HG02763 (cell line): ENCODE measurements at regions not wholly inside any gene's neighbourhood (a gene's known extent, or its start where the extent isn't known, plus 50 kb on each side); places are given as distances from the start of the nearest gene placed in this dataset.

Source experiments
- ATAC-seq: cut with Tn5 transposase; IDR thresholded peaks from one replicate; pipeline ENCODE4 v1.9.1; 2021; ENCODE audit warnings: mild to moderate bottlenecking, moderate library complexity; ENCODE audit not compliant: unreplicated experiment

GRCh38 chr5:74408150-74409043, 232.1 kb downstream of the ENC1 start:
- ATAC-seq = no peak

GRCh38 chr5:74407701-74408100, 232.8 kb downstream of the ENC1 start:
- ATAC-seq = no peak

DNA sequence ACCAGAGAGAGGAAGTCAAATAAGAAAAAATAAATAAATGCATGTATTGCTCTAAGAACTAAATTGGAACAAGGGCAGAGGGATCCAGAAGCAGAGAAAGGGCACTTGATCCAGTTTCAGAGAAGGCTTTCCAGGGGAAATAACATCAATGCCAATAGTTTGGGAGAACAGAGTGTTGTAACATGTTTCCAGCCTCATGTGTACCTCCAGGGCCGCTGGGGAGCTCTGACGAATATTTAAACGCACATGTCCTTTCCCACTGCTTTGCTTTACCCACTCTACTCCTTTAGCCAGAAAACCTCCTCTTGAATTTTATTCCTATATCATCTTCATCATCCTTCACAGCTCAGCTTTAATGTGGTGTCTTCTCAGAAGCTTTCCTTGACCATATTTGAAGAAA, 233.7 kb downstream of the ENC1 start:
- ATAC-seq = no peak

DNA sequence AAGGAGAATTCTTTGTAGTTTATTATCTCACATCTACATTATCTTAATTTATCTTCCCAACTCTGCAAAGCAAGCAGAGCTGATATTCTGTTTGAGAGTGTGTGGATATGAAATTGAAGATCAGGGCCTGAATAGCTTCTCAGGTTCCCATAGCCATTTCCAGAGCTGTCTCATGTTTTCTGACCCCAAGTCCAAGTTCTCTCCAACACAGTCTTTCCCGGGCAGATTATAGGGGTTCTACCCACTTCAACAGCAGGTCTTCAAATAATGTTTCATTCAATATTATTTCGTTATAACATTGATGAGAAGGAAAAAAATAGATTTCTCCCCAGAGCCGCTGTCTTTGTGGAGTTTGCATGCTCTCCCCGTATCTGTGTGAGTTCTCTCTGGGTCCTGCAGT, 234.9 kb downstream of the ENC1 start:
- ATAC-seq = no peak

GRCh38 chr5:74404574-74405508, 235.7 kb downstream of the ENC1 start:
- no peak for ATAC-seq

DNA sequence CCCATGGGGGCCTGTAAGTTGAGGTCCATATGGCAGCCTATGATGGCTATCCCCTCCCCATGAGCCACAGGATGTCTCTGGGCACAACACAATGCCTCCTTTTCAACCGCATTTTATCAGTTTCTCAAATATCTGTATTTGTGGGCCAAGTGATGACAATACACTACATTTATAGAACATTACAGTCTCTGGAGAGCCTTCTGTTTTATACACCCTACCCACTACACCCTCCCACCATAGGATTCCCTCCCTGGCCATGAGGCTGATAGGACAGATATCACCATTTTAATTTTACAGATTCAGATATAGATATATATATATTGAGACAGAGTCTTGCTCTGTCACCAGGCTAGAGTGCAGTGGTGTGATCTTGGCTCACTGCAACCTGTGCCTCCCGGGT, 236.8 kb downstream of the ENC1 start:
- ATAC-seq = no peak

DNA sequence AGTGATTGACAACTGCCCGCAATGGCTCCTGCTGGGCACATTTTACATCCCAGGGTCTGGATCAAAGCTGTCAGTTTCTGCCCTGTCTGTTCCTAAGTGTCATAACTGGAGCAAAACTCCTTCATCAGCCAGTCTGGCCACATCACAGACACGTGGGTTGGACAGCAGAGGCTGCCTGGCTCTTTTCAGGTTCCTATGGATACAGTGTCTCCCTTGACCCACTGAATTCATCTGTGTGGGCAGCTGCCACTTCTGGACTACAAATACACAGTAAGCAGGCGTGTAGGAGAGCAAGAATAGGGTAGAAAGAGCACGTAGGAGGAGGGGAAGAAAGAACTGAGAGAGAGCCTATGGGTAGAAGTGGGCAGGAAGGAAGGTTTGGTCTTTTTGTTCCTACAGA, 238.0 kb downstream of the ENC1 start:
- ATAC-seq = no peak

DNA sequence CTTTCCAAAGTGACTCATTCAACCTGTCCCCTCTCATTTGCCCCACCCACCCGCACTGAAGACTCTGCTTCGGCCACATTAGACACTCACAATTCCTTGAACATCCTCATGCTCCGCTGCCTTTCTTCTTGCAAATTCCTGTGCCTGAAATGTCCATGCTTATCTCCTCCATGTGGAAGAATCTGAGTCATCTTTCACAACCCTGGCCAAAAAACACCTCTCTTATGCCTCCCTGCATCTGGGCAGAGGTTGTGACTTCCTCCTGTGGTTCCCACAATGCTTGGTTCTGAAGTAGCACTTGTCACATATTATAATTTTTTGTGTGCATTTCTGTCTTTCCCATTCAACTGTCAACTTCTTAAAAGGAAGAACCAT, 238.6 kb downstream of the ENC1 start:
- ATAC-seq = no peak

GRCh38 chr5:74401281-74401945, 239.1 kb downstream of the ENC1 start:
- ATAC-seq = no peak

DNA sequence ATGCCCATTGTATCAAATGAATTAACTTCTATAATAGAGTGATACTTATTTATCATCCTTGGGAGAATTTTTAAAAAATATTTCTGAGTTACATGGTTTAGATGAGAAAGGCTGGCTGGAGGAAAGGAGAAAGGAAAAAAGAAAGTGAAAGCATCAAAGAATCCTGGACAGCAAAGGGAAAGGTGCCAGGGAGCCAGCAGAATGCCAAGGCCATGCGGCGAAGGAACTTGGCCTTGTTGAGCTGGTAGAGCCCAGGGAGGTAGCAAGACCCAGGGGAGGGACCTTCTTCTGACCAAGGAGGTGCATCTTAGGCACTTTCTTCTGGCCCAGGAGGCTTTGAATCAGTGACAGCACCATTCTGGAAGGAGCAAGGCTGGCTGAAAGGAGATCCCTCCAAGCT, 240.5 kb downstream of the ENC1 start:
- ATAC-seq = no peak

DNA sequence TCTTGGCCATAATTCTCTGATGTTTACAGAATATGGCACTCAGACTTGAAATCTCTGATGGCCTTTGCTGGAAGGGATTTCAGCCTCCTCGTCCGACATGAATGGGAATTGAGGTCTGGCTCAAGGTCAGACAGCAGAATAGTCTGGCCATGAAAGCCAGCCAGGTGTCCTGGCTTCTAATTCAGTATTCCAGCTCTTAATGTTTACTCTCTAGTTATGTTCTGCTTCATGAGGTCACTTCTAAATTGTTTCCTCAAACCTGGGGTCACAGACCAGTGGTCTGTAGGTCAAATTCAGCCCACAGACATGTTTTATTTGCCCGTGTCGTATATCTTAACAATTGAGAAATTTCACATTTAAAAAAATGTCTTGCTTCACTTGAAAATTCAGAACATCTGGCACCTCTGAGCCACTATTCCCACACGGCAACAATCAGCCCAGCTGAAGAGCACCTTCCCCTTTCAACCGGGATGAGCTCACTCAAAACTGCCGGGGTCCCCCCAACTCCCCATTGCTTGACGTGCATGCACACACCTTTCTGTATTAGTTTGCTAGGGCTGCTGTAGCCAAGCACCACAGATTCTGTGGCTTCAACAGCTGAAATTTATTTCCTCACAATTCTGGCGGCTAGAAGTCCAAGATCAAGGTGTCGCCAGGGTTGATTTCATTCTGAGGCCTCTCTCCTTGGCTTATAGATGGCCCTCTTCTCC, 243.5 kb downstream of the ENC1 start:
- ATAC-seq = no peak

- ATAC-seq = no peak
Measured at GRCh38 chr5:74394916-74395880, 245.3 kb downstream of the ENC1 start.

- no peak for ATAC-seq
Measured at GRCh38 chr5:74394528-74394915, 246.0 kb downstream of the ENC1 start.

DNA sequence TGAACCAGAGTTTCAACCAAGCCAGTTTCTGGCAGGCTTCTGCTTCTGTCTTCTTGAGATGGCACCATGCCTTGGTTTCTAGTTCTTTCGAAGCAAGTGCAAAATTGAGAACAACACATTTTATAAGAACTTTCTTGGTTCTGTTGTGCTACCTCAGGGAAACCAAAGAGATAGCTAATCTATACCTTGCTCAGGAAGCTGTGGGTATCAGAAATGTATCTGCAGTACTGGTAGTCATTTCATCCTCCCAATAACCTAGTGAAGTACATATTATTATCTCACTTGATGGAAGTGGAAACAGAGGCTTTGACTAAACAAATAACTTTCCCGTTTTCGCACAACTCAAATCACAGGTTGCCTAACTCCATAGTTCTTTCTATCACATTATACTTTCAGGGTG, 246.6 kb downstream of the ENC1 start:
- no peak for ATAC-seq

DNA sequence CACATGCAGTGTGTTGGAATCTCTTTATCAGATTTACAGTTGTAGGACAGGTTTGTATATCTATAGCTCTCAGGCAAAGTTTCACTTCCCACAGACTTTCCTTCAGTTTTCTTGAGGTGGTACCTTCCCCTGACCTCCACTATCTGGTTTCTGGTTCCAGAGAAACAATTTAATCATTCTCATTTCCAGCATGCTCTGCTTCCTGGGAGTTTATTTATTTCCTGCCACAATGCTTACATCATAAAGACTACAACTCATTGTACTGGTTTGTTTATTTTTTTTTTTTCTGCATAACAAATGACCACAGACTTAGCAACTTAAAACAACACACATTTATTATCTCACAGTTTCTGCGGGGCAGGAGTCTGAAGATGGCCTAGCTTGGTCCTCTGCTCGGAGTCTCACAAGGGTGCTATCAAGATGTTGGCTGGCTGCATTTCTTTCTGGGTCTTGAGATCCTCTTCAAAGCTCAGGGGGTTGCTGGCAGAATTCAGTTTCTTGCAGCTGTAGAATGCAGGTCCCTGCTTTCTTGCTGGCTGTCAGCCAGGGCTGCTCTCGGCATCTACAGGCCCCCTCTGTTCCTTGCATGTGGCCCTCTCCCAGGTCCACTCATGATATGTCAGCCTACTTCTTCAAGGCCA, 247.7 kb downstream of the ENC1 start:
- ATAC-seq = no peak

DNA sequence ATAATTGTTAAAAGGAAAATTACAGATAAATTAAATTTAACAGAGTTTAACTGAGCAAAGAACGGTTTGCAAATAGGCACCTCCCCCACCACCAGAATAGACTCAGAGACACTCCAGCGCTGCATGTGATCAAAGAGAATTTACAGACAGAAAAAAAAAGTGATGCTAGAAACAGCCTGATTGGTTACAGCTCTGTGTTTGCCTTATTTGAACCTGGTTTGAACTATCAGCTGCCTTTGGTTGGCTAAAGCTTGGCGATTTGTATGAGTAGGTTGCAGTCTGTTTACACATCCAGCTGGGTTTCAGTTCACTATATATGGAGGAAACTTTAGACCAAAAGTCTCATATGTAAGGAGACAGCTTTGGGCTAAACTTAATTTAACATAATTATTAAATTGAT, 249.1 kb downstream of the ENC1 start:
- ATAC-seq = no peak

GRCh38 chr5:74390822-74391221, 249.7 kb downstream of the ENC1 start:
- no peak for ATAC-seq

- no peak for ATAC-seq
Measured at GRCh38 chr5:74390306-74390637, 250.3 kb downstream of the ENC1 start.
